HepG2 (cell line): ENCODE measurements at regions not wholly inside any gene's neighbourhood (a gene's known extent, or its start where the extent isn't known, plus 50 kb on each side); places are given as distances from the start of the nearest gene placed in this dataset.
"Not testable (repeated sequence)": the region's sequence is repeated elsewhere in the genome, so short reads cannot be mapped to it uniquely, and the experiment has no call there.

Experiments
- EP300 ChIP-seq, 3 experiments: sonication (generic) in 1 of 3; formaldehyde crosslinking in 1 of 3; IDR thresholded peaks; 2 replicates each; pipeline versions ENCODE4 v1.5.1 to v1.6.1; 2011 to 2020; ENCODE audit warnings: low read depth in 2 of 3, low read length in 2 of 3, borderline replicate concordance in 1 of 3, improper control_type of control experiment in 1 of 3, mild to moderate bottlenecking in 1 of 3, missing genetic modification reagents in 1 of 3, moderate library complexity in 1 of 3
- ETV5 ChIP-seq: IDR thresholded peaks from 2 replicates; pipeline ENCODE4 v1.6.1; 2018; ENCODE audit warnings: missing biosample characterization, missing genetic modification reagents, inconsistent platforms, borderline replicate concordance
- FOSL1 ChIP-seq: sonication (generic); formaldehyde crosslinking; IDR thresholded peaks from 2 replicates; pipeline ENCODE4 v1.9.0; 2021; ENCODE audit warnings: missing genetic modification reagents, borderline replicate concordance
- FOSL2 ChIP-seq: sonication (generic); formaldehyde crosslinking; IDR thresholded peaks from 2 replicates; pipeline ENCODE4 v1.4.0; 2020; ENCODE audit warnings: missing genetic modification reagents
- FOXP1 ChIP-seq, 2 experiments: fragments of 450-650 bp in 1 of 2; IDR thresholded peaks; 2 replicates each; pipeline ENCODE4 v1.6.1; 2017 to 2018; ENCODE audit warnings: antibody characterized with exemption in 1 of 2
- HDAC2 ChIP-seq: sonication (generic); formaldehyde crosslinking; IDR thresholded peaks from 2 replicates; pipeline ENCODE4 v1.4.0; 2020; ENCODE audit warnings: missing genetic modification reagents
- HOXD1 ChIP-seq: sonication (generic); formaldehyde crosslinking; IDR thresholded peaks from 2 replicates; pipeline ENCODE4 v1.5.0; 2020; ENCODE audit warnings: missing genetic modification reagents
- JUN ChIP-seq: sonication (generic); formaldehyde crosslinking; IDR thresholded peaks from 2 replicates; pipeline ENCODE4 v1.4.0; 2020; ENCODE audit warnings: mild to moderate bottlenecking, missing genetic modification reagents
- JUNB ChIP-seq: sonication (generic); formaldehyde crosslinking; IDR thresholded peaks from 2 replicates; pipeline ENCODE4 v1.8.0; 2022; ENCODE audit warnings: missing genetic modification reagents, mild to moderate bottlenecking, borderline replicate concordance
- JUND ChIP-seq: sonication (generic); formaldehyde crosslinking; IDR thresholded peaks from 2 replicates; pipeline ENCODE4 v1.8.0; 2022; ENCODE audit warnings: mild to moderate bottlenecking, missing genetic modification reagents
- NCOA2 ChIP-seq: sonication (generic); formaldehyde crosslinking; IDR thresholded peaks from 2 replicates; pipeline ENCODE4 v1.8.0; 2022; ENCODE audit warnings: inconsistent platforms
- RARA ChIP-seq: IDR thresholded peaks from 2 replicates; pipeline ENCODE4 v1.6.1; 2016; ENCODE audit warnings: missing genetic modification reagents, missing compliant biosample characterization
- RCOR2 ChIP-seq: IDR thresholded peaks from 2 replicates; pipeline ENCODE4 v1.6.1; 2016; ENCODE audit warnings: missing biosample characterization, missing genetic modification reagents
- SAP130 ChIP-seq: IDR thresholded peaks from 2 replicates; pipeline ENCODE4 v1.6.1; 2016; ENCODE audit warnings: low read depth
- SP5 ChIP-seq: IDR thresholded peaks from 2 replicates; pipeline ENCODE4 v1.6.1; 2016; ENCODE audit warnings: low read depth, borderline replicate concordance
- TEAD3 ChIP-seq: optimal IDR thresholded peaks from 2 replicates; pipeline ENCODE3; 2016; ENCODE audit warnings: borderline replicate concordance
- ZGPAT ChIP-seq: IDR thresholded peaks from 2 replicates; pipeline ENCODE4 v1.6.1; 2016; ENCODE audit warnings: mild to moderate bottlenecking
- ZNF317 ChIP-seq: sonication (generic); formaldehyde crosslinking; IDR thresholded peaks from 2 replicates; pipeline ENCODE4 v1.5.0; 2020; ENCODE audit warnings: mild to moderate bottlenecking, missing genetic modification reagents
- TF ChIP-seq, protein P1 (sequence below): IDR thresholded peaks from 2 replicates; pipeline ENCODE4 v1.6.1; 2012; ENCODE audit warnings: low read depth, low read length, improper control_type of control experiment
- TF ChIP-seq, protein P2 (sequence below): sonication (generic); formaldehyde crosslinking; IDR thresholded peaks from 2 replicates; pipeline ENCODE4 v1.4.0; 2020; ENCODE audit warnings: missing genetic modification reagents
- TF ChIP-seq, protein P3 (sequence below): sonication (generic); formaldehyde crosslinking; IDR thresholded peaks from 2 replicates; pipeline ENCODE4 v1.4.0; 2020; ENCODE audit warnings: missing genetic modification reagents
- TF ChIP-seq, protein P4 (sequence below): sonication (generic); formaldehyde crosslinking; IDR thresholded peaks from 2 replicates; pipeline ENCODE4 v1.4.0; 2020; ENCODE audit warnings: missing genetic modification reagents

GRCh38 chr6:106721189-106721588, 91.8 kb downstream of the QRSL1 start (continued):
- TF ChIP-seq ZGPAT (CRISPR knock-in tag) (0 out of 2 replicates have a peak, but pooled peaks have one; percentile 20), ETV5 (peak; percentile 49; the same call in 1 of the 2 replicates), TEAD3 (CRISPR knock-in tag) (peak; percentile 18), ZNF317 (CRISPR knock-in tag) (peak; percentile 19; the same call in 1 of the 2 replicates), HDAC2 (CRISPR knock-in tag) (peak; percentile 49; the same call in 1 of the 2 replicates), FOSL1 (CRISPR knock-in tag) (peak; percentile 79; the same call in 1 of the 2 replicates), FOSL2 (peak; percentile 95), JUNB (CRISPR knock-in tag) (peak; percentile 90), RCOR2 (CRISPR knock-in tag) (0 out of 2 replicates have a peak, but pooled peaks have one; percentile 19), HOXD1 (CRISPR knock-in tag) (peak; percentile 56; the same call in 1 of the 2 replicates), NCOA2 (CRISPR knock-in tag) (peak; percentile 64), JUND (peak; percentile 90), SAP130 (peak; percentile 67; the same call in 1 of the 2 replicates), JUN (CRISPR knock-in tag) (peak; percentile 37; the same call in 1 of the 2 replicates), FOXP1 (IDR thresholded peaks at IDR 0.05) (0 out of 2 replicates have a peak, but pooled peaks have one; percentile 35), FOXP1 (CRISPR knock-in tag; IDR thresholded peaks at IDR 0.05) (peak; percentile 87), RARA (CRISPR knock-in tag) (0 out of 2 replicates have a peak, but pooled peaks have one; percentile 24), EP300 (IDR thresholded peaks at IDR 0.05; ENCODE audit: low read depth in 2 of 2, low read length in 2 of 2) (peak in 1 of 2 experiments; percentile 36; a peak in 1 of 4 replicates), SP5 (CRISPR knock-in tag) (peak; percentile 78; the same call in 1 of the 2 replicates)
- TF ChIP-seq, protein P1, sequence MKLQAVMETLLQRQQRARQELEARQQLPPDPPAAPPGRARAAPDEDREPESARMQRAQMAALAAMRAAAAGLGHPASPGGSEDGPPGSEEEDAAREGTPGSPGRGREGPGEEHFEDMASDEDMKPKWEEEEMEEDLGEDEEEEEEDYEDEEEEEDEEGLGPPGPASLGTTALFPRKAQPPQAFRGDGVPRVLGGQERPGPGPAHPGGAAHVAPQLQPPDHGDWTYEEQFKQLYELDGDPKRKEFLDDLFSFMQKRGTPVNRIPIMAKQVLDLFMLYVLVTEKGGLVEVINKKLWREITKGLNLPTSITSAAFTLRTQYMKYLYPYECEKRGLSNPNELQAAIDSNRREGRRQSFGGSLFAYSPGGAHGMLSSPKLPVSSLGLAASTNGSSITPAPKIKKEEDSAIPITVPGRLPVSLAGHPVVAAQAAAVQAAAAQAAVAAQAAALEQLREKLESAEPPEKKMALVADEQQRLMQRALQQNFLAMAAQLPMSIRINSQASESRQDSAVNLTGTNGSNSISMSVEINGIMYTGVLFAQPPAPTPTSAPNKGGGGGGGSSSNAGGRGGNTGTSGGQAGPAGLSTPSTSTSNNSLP, result peak; percentile 55; the same call in 1 of the 2 replicates
- TF ChIP-seq, protein P2, sequence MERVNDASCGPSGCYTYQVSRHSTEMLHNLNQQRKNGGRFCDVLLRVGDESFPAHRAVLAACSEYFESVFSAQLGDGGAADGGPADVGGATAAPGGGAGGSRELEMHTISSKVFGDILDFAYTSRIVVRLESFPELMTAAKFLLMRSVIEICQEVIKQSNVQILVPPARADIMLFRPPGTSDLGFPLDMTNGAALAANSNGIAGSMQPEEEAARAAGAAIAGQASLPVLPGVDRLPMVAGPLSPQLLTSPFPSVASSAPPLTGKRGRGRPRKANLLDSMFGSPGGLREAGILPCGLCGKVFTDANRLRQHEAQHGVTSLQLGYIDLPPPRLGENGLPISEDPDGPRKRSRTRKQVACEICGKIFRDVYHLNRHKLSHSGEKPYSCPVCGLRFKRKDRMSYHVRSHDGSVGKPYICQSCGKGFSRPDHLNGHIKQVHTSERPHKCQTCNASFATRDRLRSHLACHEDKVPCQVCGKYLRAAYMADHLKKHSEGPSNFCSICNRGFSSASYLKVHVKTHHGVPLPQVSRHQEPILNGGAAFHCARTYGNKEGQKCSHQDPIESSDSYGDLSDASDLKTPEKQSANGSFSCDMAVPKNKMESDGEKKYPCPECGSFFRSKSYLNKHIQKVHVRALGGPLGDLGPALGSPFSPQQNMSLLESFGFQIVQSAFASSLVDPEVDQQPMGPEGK (CRISPR knock-in tag), result peak; percentile 59; the same call in 1 of the 2 replicates
- TF ChIP-seq, protein P3, sequence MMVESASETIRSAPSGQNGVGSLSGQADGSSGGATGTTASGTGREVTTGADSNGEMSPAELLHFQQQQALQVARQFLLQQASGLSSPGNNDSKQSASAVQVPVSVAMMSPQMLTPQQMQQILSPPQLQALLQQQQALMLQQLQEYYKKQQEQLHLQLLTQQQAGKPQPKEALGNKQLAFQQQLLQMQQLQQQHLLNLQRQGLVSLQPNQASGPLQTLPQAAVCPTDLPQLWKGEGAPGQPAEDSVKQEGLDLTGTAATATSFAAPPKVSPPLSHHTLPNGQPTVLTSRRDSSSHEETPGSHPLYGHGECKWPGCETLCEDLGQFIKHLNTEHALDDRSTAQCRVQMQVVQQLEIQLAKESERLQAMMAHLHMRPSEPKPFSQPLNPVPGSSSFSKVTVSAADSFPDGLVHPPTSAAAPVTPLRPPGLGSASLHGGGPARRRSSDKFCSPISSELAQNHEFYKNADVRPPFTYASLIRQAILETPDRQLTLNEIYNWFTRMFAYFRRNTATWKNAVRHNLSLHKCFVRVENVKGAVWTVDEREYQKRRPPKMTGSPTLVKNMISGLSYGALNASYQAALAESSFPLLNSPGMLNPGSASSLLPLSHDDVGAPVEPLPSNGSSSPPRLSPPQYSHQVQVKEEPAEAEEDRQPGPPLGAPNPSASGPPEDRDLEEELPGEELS (CRISPR knock-in tag), result peak; percentile 86
- TF ChIP-seq, protein P4, sequence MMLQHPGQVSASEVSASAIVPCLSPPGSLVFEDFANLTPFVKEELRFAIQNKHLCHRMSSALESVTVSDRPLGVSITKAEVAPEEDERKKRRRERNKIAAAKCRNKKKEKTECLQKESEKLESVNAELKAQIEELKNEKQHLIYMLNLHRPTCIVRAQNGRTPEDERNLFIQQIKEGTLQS (CRISPR knock-in tag), result peak; percentile 88
- TF ChIP-seq EP300 (CRISPR knock-in tag; IDR thresholded peaks at IDR 0.05; ENCODE audit: borderline replicate concordance), result not testable (repeated sequence)
